ENCODE measurements at regions not wholly inside any gene's neighbourhood (a gene's known extent, or its start where the extent isn't known, plus 50 kb on each side); places are given as distances from the start of the nearest gene placed in this dataset.

GRCh38 chr13:64482373-64482772, 2747.8 kb downstream of the PCDH9 start:
- TF ChIP-seq POLR2A (IDR thresholded peaks at IDR 0.05; ENCODE audit: low read depth, low read length): no peak
- TF ChIP-seq, protein P1, sequence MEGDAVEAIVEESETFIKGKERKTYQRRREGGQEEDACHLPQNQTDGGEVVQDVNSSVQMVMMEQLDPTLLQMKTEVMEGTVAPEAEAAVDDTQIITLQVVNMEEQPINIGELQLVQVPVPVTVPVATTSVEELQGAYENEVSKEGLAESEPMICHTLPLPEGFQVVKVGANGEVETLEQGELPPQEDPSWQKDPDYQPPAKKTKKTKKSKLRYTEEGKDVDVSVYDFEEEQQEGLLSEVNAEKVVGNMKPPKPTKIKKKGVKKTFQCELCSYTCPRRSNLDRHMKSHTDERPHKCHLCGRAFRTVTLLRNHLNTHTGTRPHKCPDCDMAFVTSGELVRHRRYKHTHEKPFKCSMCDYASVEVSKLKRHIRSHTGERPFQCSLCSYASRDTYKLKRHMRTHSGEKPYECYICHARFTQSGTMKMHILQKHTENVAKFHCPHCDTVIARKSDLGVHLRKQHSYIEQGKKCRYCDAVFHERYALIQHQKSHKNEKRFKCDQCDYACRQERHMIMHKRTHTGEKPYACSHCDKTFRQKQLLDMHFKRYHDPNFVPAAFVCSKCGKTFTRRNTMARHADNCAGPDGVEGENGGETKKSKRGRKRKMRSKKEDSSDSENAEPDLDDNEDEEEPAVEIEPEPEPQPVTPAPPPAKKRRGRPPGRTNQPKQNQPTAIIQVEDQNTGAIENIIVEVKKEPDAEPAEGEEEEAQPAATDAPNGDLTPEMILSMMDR (conservative IDR thresholded peaks at IDR 0.05; ENCODE audit: low read depth, low read length): no peak
- no peak for TF ChIP-seq BHLHE40 (IDR thresholded peaks at IDR 0.05; ENCODE audit: low read depth, low read length)
- no peak for TF ChIP-seq SMC3 (IDR thresholded peaks at IDR 0.05; ENCODE audit: low read depth, low read length)
- no peak for TF ChIP-seq USF2 (IDR thresholded peaks at IDR 0.05; ENCODE audit: low read depth, low read length)
- TF ChIP-seq MAFK (IDR thresholded peaks at IDR 0.05; ENCODE audit: low read depth, low read length): no peak
